HEK293 (cell line): ENCODE measurements at regions not wholly inside any gene's neighbourhood (a gene's known extent, or its start where the extent isn't known, plus 50 kb on each side); places are given as distances from the start of the nearest gene placed in this dataset.

Experiments
- CTCF ChIA-PET: fragments of 350-600 bp; formaldehyde crosslinking; extraction: SDS; loops from one replicate; lab custom pipeline; 2021; ENCODE audit warnings: antibody characterized with exemption; lab: Yijun Ruan, JAX
- POLR2A ChIA-PET: fragments of 300-600 bp; formaldehyde crosslinking; extraction: SDS; loops from one replicate; lab custom pipeline; 2020; ENCODE audit warnings: antibody characterized with exemption, inconsistent platforms; lab: Yijun Ruan, JAX
- H3K27ac ChIP-seq: fragments of 200-500 bp; sonication (Bioruptor generic); 2 replicates; pipeline ENCODE4 v1.5.1; 2014; ENCODE audit warnings: low read depth, low read length, control low read depth, inconsistent platforms; ENCODE audit errors: extremely low read depth
- H3K36me3 ChIP-seq, 2 experiments: fragments of 200-500 bp in 1 of 2; sonication (Bioruptor generic) in 1 of 2; 1 replicate in 1 of 2; 2 replicates in 1 of 2; pipeline ENCODE4 v1.5.1; 2014 to 2017; ENCODE audit warnings: inconsistent platforms in 2 of 2, low read length in 2 of 2; ENCODE audit not compliant: control insufficient read depth in 2 of 2, insufficient read depth in 1 of 2
- H3K4me1 ChIP-seq: fragments of 200-500 bp; sonication (Bioruptor generic); 2 replicates; pipeline ENCODE4 v1.5.1; 2014; ENCODE audit warnings: mild to moderate bottlenecking, low read length, inconsistent platforms; ENCODE audit not compliant: control insufficient read depth, insufficient read depth
- H3K4me3 ChIP-seq: 2 replicates; pipeline ENCODE4 v1.5.1; 2011; ENCODE audit warnings: low read depth, mild to moderate bottlenecking, control low read depth, low read length, moderate library complexity
- H3K9me3 ChIP-seq: fragments of 200-500 bp; sonication (Bioruptor generic); 2 replicates; pipeline ENCODE4 v1.5.1; 2014; ENCODE audit warnings: low read depth, low read length, inconsistent platforms; ENCODE audit not compliant: control insufficient read depth, insufficient read depth
- KLF8 ChIP-seq: fragments of 450-650 bp; formaldehyde crosslinking; IDR thresholded peaks from 2 replicates; pipeline ENCODE4 v1.5.1; 2016; ENCODE audit warnings: missing biosample characterization, missing genetic modification characterization
- OVOL3 ChIP-seq: fragments of 450-650 bp; formaldehyde crosslinking; IDR thresholded peaks from 2 replicates; pipeline ENCODE4 v1.5.1; 2016; ENCODE audit warnings: missing biosample characterization, missing genetic modification characterization
- SP2 ChIP-seq: fragments of 450-650 bp; formaldehyde crosslinking; IDR thresholded peaks from 2 replicates; pipeline ENCODE4 v1.5.1; 2016; ENCODE audit warnings: missing biosample characterization, missing genetic modification characterization
- YY2 ChIP-seq: fragments of 450-650 bp; formaldehyde crosslinking; IDR thresholded peaks from 2 replicates; pipeline ENCODE4 v1.5.1; 2016; ENCODE audit warnings: missing biosample characterization, missing genetic modification characterization
- ZBTB8A ChIP-seq: fragments of 450-650 bp; formaldehyde crosslinking; IDR thresholded peaks from 2 replicates; pipeline ENCODE4 v1.5.1; 2016; ENCODE audit warnings: missing biosample characterization, missing genetic modification characterization
- ZNF19 ChIP-seq: fragments of 450-650 bp; formaldehyde crosslinking; IDR thresholded peaks from 2 replicates; pipeline ENCODE4; 2016; ENCODE audit warnings: missing biosample characterization, missing genetic modification characterization, low read depth
- ZNF2 ChIP-seq: fragments of 450-650 bp; formaldehyde crosslinking; IDR thresholded peaks from 2 replicates; pipeline ENCODE4 v1.5.1; 2016; ENCODE audit warnings: missing biosample characterization, missing genetic modification characterization
- ZNF211 ChIP-seq: fragments of 450-650 bp; formaldehyde crosslinking; IDR thresholded peaks from 2 replicates; pipeline ENCODE4 v1.5.1; 2016; ENCODE audit warnings: low read depth, missing biosample characterization, missing genetic modification characterization
- ZNF221 ChIP-seq: fragments of 450-650 bp; formaldehyde crosslinking; IDR thresholded peaks from 2 replicates; pipeline ENCODE4 v1.5.1; 2017; ENCODE audit warnings: missing biosample characterization, missing genetic modification characterization, borderline replicate concordance
- ZNF266 ChIP-seq: fragments of 450-650 bp; formaldehyde crosslinking; IDR thresholded peaks from 2 replicates; pipeline ENCODE4 v1.5.1; 2016; ENCODE audit warnings: missing biosample characterization, missing genetic modification characterization, low read depth
- ZNF37A ChIP-seq: fragments of 450-650 bp; IDR thresholded peaks from 2 replicates; pipeline ENCODE4 v1.5.1; 2018; ENCODE audit warnings: missing biosample characterization, missing genetic modification characterization
- ZNF521 ChIP-seq: fragments of 450-650 bp; formaldehyde crosslinking; IDR thresholded peaks from 2 replicates; pipeline ENCODE4 v1.5.1; 2017; ENCODE audit warnings: missing biosample characterization, mild to moderate bottlenecking, missing genetic modification characterization
- ZNF529 ChIP-seq: fragments of 450-650 bp; formaldehyde crosslinking; IDR thresholded peaks from 2 replicates; pipeline ENCODE4 v1.5.1; 2017; ENCODE audit warnings: missing genetic modification characterization, missing biosample characterization; ENCODE audit not compliant: insufficient replicate concordance
- ZNF544 ChIP-seq: fragments of 450-650 bp; formaldehyde crosslinking; IDR thresholded peaks from 2 replicates; pipeline ENCODE4 v1.5.0; 2017; ENCODE audit warnings: missing biosample characterization, missing genetic modification characterization
- ZNF555 ChIP-seq: fragments of 450-650 bp; formaldehyde crosslinking; conservative IDR thresholded peaks from 2 replicates; pipeline ENCODE4 v1.5.1; 2017; ENCODE audit warnings: missing biosample characterization, mild to moderate bottlenecking, missing genetic modification characterization, inconsistent platforms
- ZNF621 ChIP-seq: fragments of 450-650 bp; formaldehyde crosslinking; IDR thresholded peaks from 2 replicates; pipeline ENCODE4 v1.5.1; 2017; ENCODE audit warnings: missing biosample characterization, missing genetic modification characterization
- ZNF76 ChIP-seq: fragments of 450-650 bp; formaldehyde crosslinking; IDR thresholded peaks from 2 replicates; pipeline ENCODE4; 2016; ENCODE audit warnings: low read depth, missing biosample characterization, missing genetic modification characterization, borderline replicate concordance
- TF ChIP-seq, protein P1 (sequence below): fragments of 450-650 bp; IDR thresholded peaks from 2 replicates; pipeline ENCODE4 v1.5.1; 2018; ENCODE audit warnings: missing biosample characterization, missing genetic modification characterization
- TF ChIP-seq, protein P2 (sequence below): fragments of 450-650 bp; formaldehyde crosslinking; IDR thresholded peaks from 2 replicates; pipeline ENCODE4; 2016; ENCODE audit warnings: missing biosample characterization, missing genetic modification characterization

DNA sequence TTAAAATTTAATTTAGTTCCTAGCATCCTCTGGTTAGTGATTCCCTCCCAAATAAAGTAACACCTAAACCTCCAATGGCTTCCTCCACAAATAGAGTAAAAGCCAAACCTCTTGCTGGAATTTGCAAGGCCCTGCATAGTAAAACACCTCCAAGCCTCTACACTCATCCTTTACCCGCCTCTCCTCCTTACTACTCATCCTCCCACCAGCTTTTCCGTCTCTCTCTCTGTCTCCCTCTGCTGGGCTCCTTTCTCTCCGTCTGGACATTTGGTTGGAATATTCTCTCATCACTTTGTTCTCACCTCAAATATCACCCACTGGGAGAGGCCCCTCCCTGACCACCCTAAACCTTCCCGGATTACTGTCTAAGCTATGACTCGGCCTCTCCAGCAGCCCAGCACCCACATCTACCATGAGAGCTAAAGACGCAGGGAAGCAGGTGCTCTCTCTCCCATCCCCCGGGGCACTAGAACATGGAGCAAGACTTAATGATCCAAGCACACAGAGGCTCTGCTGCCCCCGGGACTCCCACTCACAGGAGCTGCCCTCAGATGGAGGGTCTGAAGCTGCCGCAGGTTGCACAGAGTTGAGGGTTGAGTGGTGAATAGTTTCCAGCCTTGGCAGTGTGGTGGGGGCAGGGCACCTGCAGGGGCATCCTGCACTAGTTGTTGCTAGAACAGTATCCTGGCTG, 167.2 kb downstream of the FBXO15 start (continued):
- TF ChIP-seq ZNF266 (tag by site-specific recombination) (no peak), ZNF521 (tag by site-specific recombination) (no peak), ZNF555 (tag by site-specific recombination) (no peak), ZNF529 (tag by site-specific recombination) (no peak)
- TF ChIP-seq, all 188 proteins: peak for 4

DNA sequence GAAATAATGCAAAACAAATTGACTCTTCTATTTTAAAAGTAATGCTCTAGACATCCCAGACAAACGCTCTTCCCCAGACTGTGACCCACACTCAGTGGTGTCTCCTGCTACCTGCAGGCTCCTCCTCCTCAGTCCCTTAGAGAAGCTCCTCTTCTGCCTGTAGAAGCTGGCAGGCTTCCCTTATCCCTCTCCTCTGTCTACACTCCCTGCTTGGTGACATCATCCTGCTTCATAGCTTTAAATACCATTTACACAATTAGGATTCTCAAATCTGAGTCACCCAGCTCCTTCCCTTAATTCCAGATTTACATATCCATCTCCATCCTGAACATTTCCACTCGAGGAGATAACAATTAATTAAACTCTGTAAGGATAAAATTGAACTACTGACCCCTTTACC, 167.9 kb downstream of the FBXO15 start:
- TF ChIP-seq ZNF19 (tag by site-specific recombination): no peak
- POLR2A ChIA-PET: no interaction called here

DNA sequence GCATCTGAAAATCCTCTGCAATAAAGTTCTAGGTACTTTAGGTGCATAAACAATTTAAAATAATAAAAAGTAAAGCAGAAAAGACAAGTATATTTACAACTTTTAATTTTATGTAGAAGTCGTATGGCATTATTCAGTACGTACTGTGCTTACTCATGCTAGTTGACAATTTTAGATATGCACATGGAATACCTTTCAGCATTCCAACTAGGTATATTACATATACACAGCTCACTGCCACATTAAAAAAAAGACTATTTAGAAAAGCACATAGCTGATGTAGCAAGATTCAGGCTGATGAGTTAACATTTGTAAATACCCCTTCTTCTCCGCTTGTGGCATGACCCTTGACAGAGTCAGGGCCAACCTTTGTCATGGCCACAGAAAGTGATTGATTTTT, 171.2 kb downstream of the FBXO15 start:
- H3K4me1 ChIP-seq: no peaks in the 10 kb centered on the region
- no peak overlapping the region for H3K4me3 ChIP-seq
- no peak overlapping the region for H3K27ac ChIP-seq
- TF ChIP-seq, protein P1, sequence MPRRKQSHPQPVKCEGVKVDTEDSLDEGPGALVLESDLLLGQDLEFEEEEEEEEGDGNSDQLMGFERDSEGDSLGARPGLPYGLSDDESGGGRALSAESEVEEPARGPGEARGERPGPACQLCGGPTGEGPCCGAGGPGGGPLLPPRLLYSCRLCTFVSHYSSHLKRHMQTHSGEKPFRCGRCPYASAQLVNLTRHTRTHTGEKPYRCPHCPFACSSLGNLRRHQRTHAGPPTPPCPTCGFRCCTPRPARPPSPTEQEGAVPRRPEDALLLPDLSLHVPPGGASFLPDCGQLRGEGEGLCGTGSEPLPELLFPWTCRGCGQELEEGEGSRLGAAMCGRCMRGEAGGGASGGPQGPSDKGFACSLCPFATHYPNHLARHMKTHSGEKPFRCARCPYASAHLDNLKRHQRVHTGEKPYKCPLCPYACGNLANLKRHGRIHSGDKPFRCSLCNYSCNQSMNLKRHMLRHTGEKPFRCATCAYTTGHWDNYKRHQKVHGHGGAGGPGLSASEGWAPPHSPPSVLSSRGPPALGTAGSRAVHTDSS (tag by site-specific recombination): no peak
- TF ChIP-seq ZNF544 (tag by site-specific recombination) (no peak), ZNF621 (tag by site-specific recombination) (no peak), YY2 (tag by site-specific recombination) (no peak), ZNF37A (no peak), ZBTB8A (tag by site-specific recombination) (no peak), KLF8 (tag by site-specific recombination) (no peak), OVOL3 (no peak), ZNF76 (no peak), ZNF211 (tag by site-specific recombination) (no peak), ZNF555 (tag by site-specific recombination) (no peak)
- no peaks in the 10 kb centered on the region for H3K9me3 ChIP-seq
- no peaks in the 10 kb centered on the region for H3K36me3 ChIP-seq
- POLR2A ChIA-PET: no interaction called here
- CTCF ChIA-PET: no interaction called here

More for the DNA sequence above, 167.9 kb downstream of the FBXO15 start:
- no peaks in the 10 kb centered on the region for H3K36me3 ChIP-seq
- H3K4me3 ChIP-seq: no peak overlapping the region
- H3K4me1 ChIP-seq: no peaks in the 10 kb centered on the region
- CTCF ChIA-PET: interaction anchor here (0.5 to 2.5 kb wide), 14 partner anchors 9 to 1219 kb away, joined by 3 to 12 read pairs (median 3); no protein-coding TSS in a partner anchor
- H3K27ac ChIP-seq: no peak overlapping the region
- no peaks in the 10 kb centered on the region for H3K9me3 ChIP-seq

DNA sequence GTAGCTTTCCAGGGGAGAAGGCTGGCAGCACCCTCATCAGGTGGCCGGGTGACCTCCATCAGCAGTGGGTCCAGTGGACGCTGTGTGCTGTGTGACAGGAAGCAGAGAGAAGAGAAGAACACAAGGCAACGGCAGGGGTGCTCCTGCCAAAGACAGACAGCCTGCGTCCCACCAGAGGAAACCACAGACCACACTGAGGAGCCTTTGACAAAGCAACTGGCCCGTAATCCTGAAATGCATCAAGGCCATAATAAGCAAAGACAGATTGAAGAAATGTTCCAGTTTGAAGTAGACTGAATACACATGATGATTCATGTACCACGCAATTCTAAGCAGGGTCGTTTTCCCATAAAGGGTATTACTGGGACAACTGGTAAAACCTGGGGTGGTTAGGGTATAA, 172.4 kb downstream of the FBXO15 start:
- Histone ChIP-seq H3K4me3 (no peak overlapping the region), H3K4me1 (no peaks in the 10 kb centered on the region), H3K36me3 (no peaks in the 10 kb centered on the region), H3K27ac (no peak overlapping the region), H3K9me3 (no peaks in the 10 kb centered on the region)
- CTCF ChIA-PET: no interaction called here
- TF ChIP-seq ZNF2 (tag by site-specific recombination) (no peak), ZNF221 (tag by site-specific recombination) (no peak), SP2 (tag by site-specific recombination) (no peak)
- TF ChIP-seq, protein P2, sequence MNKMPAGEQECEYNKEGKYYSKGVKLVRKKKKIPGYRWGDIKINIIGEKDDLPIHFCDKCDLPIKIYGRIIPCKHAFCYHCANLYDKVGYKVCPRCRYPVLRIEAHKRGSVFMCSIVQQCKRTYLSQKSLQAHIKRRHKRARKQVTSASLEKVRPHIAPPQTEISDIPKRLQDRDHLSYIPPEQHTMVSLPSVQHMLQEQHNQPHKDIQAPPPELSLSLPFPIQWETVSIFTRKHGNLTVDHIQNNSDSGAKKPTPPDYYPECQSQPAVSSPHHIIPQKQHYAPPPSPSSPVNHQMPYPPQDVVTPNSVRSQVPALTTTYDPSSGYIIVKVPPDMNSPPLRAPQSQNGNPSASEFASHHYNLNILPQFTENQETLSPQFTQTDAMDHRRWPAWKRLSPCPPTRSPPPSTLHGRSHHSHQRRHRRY (tag by site-specific recombination): no peak
- POLR2A ChIA-PET: no interaction called here
